GM21529 (cell line): ENCODE measurements at regions not wholly inside any gene's neighbourhood (a gene's known extent, or its start where the extent isn't known, plus 50 kb on each side); places are given as distances from the start of the nearest gene placed in this dataset.

ENCODE experiments used
- ATAC-seq: cut with Tn5 transposase; IDR thresholded peaks from one replicate; pipeline ENCODE4 v1.9.1; 2021; ENCODE audit not compliant: unreplicated experiment

- no peak for ATAC-seq
Measured at GRCh38 chr17:79476074-79476652, 134.7 kb downstream of the RBFOX3 start.

DNA sequence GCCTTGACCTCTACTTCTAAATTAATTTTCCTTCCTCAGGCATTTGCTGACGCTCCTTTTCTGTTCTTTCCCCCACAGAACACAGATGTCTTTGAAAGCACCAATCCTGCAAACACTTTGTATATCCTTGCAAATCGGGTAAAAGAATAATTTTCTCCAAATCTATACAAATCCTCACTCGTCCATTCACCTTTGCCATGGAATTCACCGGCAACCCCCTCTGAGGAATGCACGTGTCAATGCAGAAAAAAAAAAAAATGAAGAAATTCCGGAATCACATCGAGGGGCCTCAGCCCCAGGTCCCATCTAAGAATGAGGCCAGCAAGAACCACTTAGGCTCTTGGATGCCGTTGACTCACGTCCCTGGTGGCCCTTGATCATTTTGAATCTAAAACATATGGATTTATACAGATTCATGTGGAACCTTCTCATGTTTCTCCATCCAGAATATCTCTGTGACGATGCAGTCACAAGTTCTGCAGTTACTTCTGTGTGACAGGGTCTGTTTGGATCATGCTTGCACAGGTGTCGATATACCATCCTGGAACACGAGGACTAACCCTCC, 136.9 kb downstream of the RBFOX3 start:
- no peak for ATAC-seq

- no peak for ATAC-seq
Measured at GRCh38 chr17:79473111-79473875, 137.6 kb downstream of the RBFOX3 start.

DNA sequence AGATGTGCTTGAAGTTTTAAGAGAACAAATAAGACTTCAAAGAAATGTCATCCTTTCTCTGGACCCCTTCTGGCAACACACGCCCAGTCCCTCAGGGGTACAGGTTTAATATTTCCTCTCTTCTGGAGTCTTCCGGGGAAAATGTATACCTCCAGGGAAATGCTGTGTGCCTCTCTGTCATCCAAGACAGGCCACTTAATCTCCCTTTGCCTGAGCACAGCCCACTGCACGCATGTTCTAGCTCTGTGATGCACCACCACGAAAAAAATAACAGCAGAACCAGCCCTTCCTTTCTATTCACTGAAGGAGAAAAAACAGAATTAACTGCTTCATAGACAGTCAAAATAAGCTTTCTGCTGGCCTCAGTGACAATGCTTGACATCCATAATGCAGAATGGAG, 140.1 kb downstream of the RBFOX3 start:
- ATAC-seq, result no peak

DNA sequence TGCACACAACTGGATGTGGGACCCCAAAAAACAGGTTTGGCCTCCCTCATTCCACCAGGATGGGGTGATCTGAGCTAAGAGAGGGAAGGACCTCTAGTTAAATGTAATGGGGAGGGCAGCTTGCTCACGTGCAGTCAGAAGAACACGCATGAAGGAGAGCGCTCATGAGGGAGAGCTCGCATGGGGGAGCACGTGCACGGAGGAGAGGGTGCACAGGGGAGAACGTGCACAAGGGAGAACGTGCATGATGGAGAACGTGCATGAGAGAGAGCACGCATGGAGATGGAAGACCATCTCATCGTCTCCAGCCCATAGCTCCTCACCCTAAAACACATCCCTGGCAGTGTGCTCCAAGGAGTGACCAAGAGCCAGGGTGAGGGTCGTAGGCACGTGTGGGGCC, 141.2 kb downstream of the RBFOX3 start:
- no peak for ATAC-seq

GRCh38 chr17:79468183-79468944, 142.5 kb downstream of the RBFOX3 start:
- ATAC-seq, result no peak

DNA sequence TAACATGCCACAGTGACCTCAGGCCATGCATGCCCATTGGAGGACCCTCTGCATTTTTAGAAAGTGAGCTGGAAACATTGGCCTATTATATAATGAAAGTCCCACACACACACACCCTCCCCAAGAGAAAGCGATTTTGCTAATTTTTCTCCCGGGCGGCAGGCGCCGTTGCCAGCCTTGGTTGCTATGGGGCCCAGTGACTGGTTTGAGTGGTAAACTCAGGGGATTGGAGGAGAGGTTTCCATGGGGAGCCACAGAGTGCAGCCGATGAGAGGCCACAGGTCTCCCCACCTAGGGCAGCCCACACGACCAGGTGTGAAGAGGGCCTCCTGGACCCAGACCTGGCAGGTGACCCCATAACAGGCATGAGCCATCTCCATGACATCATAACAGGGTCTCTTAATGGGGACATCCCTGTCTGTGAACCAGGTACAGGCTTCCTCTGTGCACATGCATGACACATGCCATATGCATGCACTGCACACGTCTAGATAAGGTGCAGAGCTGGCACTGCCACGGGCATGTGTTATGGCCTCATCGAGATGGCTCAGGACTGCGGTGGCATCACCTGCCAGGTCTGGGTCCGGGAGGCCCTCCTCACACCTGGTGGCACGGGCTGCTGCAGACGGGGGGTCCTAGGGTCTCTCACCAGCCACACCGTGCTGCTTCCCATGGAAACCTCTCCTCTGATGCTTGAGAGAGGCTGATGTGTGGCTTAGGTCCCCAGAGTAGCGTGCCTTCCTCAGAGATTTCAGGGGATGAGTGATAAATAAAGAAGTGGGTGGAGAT, 144.1 kb downstream of the RBFOX3 start:
- no peak for ATAC-seq

- ATAC-seq, result no peak
Measured at GRCh38 chr17:79465681-79466025, 145.2 kb downstream of the RBFOX3 start.

GRCh38 chr17:79465011-79465680, 145.7 kb downstream of the RBFOX3 start:
- no peak for ATAC-seq

DNA sequence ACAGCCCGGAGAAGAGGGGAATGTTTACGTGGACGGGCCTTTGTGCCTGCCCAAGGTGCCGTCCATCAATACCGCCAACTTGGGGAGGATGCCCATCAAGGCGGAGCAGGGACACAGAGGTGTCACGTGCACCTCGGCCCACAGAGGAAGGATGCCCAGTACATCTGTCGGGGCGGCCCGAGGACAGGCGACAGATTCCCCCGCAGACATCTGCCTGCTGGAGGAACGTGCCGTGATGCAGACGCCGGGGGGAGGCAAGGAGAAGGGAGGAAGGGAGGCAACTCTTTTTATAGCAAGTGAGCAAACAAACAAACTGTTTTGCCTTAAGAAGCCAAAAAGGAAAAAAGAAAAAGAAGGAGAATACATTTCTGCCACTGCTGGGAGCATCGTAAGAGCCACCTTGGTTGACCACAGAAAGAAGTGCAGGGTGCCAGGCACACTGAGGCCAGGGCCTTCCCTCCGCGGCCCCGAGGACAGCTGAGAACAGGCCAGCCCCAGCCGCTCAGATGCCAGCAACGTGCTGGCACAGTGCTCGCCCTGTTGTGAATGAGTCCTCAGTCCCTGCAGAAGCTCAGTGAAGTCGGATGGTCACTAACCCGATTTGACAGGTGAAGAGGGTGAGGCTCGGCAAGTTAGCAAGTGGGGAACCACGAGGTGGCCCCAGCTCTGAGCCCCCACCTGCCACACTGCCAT, 146.4 kb downstream of the RBFOX3 start:
- no peak for ATAC-seq

DNA sequence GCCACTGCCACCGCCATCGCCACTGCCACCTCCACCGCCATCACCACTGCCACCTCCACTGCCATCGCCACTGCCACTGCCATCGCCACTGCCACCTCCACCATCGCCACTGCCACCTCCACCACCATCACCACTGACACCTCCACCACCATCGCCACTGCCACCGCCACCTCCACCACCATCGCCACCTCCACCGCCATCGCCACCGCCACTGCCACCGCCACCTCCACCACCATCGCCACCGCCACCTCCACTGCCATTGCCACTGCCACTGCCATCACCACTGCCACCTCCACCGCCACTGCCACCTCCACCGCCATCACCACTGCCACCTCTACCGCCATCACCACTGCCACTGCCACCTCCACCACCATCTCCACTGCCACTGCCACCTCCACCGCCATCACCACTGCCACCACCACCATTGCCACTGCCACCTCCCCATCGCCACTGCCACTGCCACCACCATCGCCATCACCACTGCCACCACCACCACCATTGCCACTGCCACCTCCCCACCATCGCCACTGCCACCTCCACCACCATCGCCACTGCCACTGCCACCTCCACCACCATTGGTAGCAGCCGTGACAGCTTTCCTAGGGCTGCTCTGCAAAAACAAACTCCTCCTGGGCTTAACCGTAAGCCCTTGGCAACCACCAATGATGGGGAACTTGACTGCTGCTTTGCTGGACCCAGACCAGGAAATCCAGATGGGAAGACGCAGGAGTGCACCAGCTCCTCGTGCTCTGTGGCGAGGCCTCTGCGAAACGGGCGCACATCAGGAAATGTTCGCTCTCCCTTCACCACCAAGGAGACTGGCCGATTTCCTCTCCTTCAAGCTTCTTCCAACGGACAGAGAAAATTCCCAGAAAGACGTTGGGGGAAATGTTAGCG, 147.2 kb downstream of the RBFOX3 start:
- no peak for ATAC-seq

DNA sequence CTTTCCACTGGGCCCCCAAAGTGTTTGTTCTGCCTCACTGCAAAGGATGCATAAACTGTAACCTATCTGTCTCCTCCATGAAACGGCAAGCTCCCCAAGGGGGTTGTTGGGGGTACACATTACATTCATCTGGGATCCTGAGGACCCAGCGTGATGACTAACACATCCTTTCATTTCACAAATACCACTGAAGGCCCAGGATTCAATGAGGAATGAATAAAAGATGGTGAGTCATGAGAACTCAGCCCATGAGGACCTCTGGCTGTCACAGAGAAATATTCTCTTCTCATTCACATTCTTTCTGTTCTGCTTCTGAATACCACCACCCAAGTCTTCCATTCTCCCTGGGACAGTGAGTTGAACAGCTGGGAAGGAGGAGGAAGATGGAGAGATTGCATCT, 149.8 kb downstream of the RBFOX3 start:
- no peak for ATAC-seq

DNA sequence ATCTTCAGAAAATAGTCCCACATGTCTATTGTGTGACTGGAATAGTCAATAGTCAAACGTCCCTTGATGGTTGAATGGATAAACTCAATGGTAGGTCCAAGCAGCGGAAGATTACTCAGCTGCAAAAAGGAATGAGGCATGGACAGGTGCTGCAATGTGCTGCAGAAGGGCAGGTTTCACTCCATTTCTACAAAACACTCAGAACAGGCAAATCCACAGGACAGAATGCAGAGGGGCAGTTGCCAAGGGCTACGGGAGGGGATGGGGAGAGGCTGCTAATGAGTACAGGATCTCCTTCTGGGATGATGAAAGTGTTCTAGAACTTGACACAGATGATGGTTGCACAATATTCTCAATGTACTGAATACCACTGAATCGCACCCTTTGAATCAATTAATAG, 151.0 kb downstream of the RBFOX3 start:
- no peak for ATAC-seq

DNA sequence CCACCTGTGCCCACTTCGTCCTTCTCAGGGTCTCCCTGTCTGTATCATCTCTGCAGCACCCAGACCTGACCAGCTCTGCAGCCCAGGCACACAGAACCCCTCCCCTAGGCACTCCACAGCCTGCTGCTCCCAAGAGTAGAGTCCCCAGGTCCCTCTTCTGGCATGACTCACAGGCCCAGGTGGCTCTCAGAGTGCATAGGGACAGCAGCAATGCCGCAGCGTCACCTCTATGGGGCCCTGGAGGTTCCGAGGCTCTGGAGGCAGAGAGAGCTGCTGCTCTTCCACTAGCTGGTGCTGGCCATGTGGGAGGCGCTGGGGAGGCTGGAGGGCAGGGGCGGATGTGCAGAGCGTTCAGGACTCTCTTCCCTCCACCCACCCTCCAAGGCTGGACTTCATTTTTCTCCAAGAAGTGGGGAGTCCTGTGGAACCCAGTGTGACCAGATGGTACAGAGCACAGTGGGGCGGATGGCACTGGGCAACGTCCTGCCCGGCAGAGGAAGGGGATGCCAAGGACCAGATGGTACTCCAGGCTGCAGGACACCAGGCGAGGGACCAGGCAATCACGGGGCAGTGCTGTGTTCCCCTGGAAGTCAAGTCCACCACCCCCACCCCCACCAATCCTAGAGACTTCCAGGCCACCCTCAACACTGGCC, 151.7 kb downstream of the RBFOX3 start:
- no peak for ATAC-seq

DNA sequence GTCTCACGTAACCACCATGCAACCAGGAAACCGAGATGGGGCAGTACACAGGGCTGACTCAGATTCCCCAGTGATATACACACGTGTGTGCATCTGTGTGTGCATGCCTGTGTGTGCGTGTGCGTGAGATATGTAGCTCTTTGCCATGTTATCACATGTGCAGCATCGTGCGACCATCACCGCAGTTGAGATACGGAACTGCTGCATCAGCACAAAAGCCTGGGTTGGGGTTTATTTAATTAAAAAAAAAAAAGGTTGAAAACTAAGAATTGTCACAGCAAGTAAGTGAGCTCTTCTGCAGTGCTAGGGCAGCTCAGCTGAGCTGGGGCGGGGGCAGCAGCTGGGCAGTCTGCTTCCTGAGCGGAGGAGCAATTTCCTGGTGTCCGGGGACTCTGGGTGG, 152.5 kb downstream of the RBFOX3 start:
- ATAC-seq, result no peak

- ATAC-seq, result no peak
Measured at GRCh38 chr17:79457889-79458288, 153.0 kb downstream of the RBFOX3 start.

DNA sequence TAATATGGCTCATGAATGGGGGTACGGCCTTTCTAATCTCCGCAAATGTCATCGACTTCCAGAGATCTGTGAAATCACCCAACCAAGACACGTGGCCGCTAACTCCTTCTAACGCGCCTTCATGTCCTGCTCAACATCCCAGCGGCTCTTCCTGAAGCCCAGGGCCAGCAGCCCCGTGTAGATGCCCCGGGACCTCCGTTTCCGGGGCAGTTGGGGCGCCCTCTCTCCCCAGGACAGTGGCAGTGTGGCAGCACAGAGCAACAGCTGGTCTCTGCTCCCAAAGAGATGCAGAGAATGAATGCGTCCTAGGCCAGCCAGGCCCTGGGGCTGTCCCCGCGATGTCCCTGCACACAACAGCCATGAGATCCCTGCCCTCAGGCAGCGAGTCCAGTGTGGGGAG, 153.5 kb downstream of the RBFOX3 start:
- ATAC-seq, result no peak

- no peak for ATAC-seq
Measured at GRCh38 chr17:79455636-79456035, 155.2 kb downstream of the RBFOX3 start.

DNA sequence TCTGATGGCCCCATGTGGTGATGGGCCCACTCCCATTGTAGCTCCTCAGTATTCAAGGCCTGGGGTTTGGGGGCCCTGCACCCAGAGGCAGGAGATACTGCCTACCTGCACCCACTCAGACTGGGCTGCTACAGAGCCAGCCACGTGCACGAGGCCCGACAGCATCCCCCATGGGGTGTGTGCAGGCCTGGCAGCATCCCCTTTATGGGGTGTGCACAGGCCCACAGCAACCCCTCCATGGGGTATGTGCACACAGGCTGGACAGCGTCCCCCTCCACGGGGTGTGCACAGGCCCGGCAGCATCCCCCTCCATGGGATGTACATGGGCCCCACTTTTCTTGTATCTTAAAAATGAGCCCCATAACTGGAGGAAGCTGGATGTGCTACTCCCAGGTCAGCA, 156.0 kb downstream of the RBFOX3 start:
- ATAC-seq, result no peak
